WTC11 (cell line): ENCODE measurements at regions not wholly inside any gene's neighbourhood (a gene's known extent, or its start where the extent isn't known, plus 50 kb on each side); places are given as distances from the start of the nearest gene placed in this dataset.

Source experiments
- ATF2 ChIP-seq: sonication (generic); formaldehyde crosslinking; IDR thresholded peaks from 2 replicates; pipeline ENCODE4 v1.8.1; 2022; ENCODE audit warnings: low read depth, missing genetic modification reagents, borderline replicate concordance
- CREB1 ChIP-seq: sonication (generic); formaldehyde crosslinking; IDR thresholded peaks from 2 replicates; pipeline ENCODE4 v1.8.0; 2023; ENCODE audit warnings: mild to moderate bottlenecking, missing genetic modification reagents
- CTCF ChIP-seq: fragments of 200-600 bp; IDR thresholded peaks from 2 replicates; pipeline ENCODE4 v1.8.0; 2022; ENCODE audit warnings: antibody characterized with exemption
- EMX1 ChIP-seq: fragments of 250-450 bp; sonication (Bioruptor Pico); IDR thresholded peaks from 2 replicates; pipeline ENCODE4 v1.8.0; 2021; ENCODE audit warnings: mild to moderate bottlenecking
- HMGXB4 ChIP-seq: sonication (generic); formaldehyde crosslinking; IDR thresholded peaks from 2 replicates; pipeline ENCODE4 v1.8.1; 2023; ENCODE audit warnings: mild to moderate bottlenecking, moderate library complexity, missing genetic modification reagents
- MAX ChIP-seq: sonication (generic); formaldehyde crosslinking; IDR thresholded peaks from 2 replicates; pipeline ENCODE4 v1.8.0; 2022; ENCODE audit warnings: mild to moderate bottlenecking, missing genetic modification reagents
- MLX ChIP-seq: sonication (generic); formaldehyde crosslinking; IDR thresholded peaks from 2 replicates; pipeline ENCODE4 v1.8.1; 2023; ENCODE audit warnings: mild to moderate bottlenecking, missing genetic modification reagents, moderate library complexity
- NR3C1 ChIP-seq: sonication (generic); formaldehyde crosslinking; conservative IDR thresholded peaks from 2 replicates; pipeline ENCODE4 v1.8.1; 2023; ENCODE audit warnings: low read depth, mild to moderate bottlenecking, missing genetic modification reagents
- RELA ChIP-seq: sonication (generic); formaldehyde crosslinking; IDR thresholded peaks from 2 replicates; pipeline ENCODE4 v1.8.1; 2022; ENCODE audit warnings: missing genetic modification reagents, mild to moderate bottlenecking, borderline replicate concordance
- TP53 ChIP-seq: sonication (generic); formaldehyde crosslinking; IDR thresholded peaks from 2 replicates; pipeline ENCODE4 v1.8.1; 2023; ENCODE audit warnings: mild to moderate bottlenecking, missing genetic modification reagents
- USF2 ChIP-seq: sonication (generic); formaldehyde crosslinking; IDR thresholded peaks from 2 replicates; pipeline ENCODE4 v1.8.1; 2023; ENCODE audit warnings: mild to moderate bottlenecking, missing genetic modification reagents, moderate library complexity
- ZNF232 ChIP-seq: sonication (generic); formaldehyde crosslinking; IDR thresholded peaks from 2 replicates; pipeline ENCODE4 v1.8.0; 2022; ENCODE audit warnings: mild to moderate bottlenecking, missing genetic modification reagents
- ZNF512 ChIP-seq: sonication (generic); formaldehyde crosslinking; IDR thresholded peaks from 2 replicates; pipeline ENCODE4 v1.8.1; 2022; ENCODE audit warnings: missing genetic modification reagents, borderline replicate concordance

- no peak for TF ChIP-seq ZNF232 (CRISPR knock-in tag)
- no peak for TF ChIP-seq CTCF
- TF ChIP-seq MLX (CRISPR knock-in tag): no peak
- no peak for TF ChIP-seq TP53 (CRISPR knock-in tag)
- no peak for TF ChIP-seq NR3C1 (CRISPR knock-in tag)
- no peak for TF ChIP-seq MAX (CRISPR knock-in tag)
- TF ChIP-seq RELA (CRISPR knock-in tag): no peak
- no peak for TF ChIP-seq USF2 (CRISPR knock-in tag)
- no peak for TF ChIP-seq ZNF512 (CRISPR knock-in tag)
- TF ChIP-seq EMX1: no peak
- TF ChIP-seq CREB1 (CRISPR knock-in tag): no peak
- TF ChIP-seq HMGXB4: no peak
- TF ChIP-seq ATF2 (CRISPR knock-in tag): no peak
Observed at GRCh38 chr2:4725618-4726017, 966.6 kb upstream of the SOX11 start.
